ENCODE measurements at regions not wholly inside any gene's neighbourhood (a gene's known extent, or its start where the extent isn't known, plus 50 kb on each side); places are given as distances from the start of the nearest gene placed in this dataset.
"Not testable (repeated sequence)": the region's sequence is repeated elsewhere in the genome, so short reads cannot be mapped to it uniquely, and the experiment has no call there.

DNA sequence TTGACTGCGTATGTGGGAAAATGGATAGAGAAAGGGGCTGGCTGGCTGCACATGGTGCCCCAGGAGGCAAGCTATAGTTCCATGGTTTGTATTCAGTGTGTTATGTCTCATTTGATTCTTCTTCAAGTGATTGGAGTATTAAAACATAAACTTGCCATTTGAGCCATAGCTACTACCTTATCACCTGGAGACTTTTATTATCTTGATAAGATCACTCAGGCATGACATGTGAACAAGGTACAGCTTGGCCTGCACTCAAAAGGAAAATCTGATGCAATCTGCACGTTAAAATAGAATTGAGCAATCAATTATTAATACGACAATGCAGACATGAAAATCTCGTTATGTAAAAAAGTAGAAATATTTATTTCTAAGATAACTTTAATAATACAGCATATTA lies 116.9 kb downstream of the RND3 start:
- DNase-seq = no peak

GRCh38 chr2:150369862-150370261 lies 117.6 kb downstream of the RND3 start:
- DNase-seq = no peak

DNA sequence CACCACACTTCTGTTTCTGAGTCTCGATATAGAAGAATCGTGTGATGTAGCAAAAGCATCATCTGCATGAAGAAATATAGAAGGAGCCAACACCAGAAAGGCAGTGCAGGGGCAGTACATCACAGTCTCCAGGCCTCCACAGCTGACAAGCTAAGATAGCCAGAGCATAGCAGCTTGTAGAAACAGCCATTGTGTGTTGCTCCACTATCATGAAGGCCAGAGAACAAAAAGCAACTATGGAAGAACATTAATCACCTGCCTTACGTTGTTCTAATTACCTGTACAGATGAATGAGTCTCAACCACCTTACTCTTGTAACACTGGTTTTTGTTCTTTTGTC lies 129.0 kb downstream of the RND3 start:
- no peak for DNase-seq

DNA sequence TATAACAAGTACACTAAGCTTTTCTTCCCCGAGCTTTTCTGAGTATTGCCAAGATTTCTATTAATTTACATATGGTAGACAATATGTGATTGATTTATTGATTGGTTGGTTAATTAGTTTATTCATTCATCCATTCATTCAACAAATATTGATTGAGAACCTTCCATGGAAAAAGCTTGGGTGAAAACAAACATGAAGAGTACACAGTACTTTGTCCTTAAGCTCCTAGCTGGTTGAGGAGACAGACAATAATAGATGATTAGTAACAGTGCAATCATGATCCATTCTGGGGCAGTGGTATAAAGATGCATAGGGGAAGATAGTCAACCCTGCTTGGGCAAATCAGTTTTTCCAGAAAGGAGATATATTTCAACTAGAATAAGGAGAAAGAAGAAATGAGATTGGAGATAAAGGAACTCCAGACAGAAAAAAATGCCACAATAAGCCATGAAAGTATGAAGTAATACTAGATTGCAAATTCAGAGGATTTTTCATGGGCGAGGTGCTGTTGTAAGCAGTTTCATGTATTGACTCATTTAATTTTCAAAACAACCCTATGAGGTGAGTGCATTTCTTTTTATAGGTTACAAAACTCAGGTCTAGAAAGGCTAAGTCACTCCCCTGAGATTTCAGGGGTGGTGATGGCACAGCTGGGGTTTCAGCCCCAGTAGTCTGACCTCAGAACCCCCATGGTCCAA lies 129.5 kb downstream of the RND3 start:
- no peak for DNase-seq

DNA sequence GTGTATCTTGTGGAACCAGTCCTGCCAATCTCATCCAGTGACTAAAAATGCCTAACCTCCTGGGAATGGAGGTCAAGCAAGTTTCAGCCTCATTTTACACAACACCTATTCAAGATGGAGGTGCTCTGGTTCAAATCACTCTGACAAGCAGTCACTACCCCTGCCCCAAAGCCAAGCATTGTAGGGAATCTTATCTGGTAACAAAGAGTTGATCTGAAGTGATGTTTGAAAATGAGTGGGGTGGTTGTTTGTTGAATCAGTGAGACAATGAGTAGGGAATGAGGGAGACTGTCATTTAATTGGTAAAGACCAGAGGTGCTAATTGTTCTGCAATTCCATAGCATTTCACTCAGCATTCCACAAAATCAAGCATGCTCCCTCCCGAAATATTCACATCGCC lies 132.0 kb downstream of the RND3 start:
- no peak for DNase-seq

- no peak for DNase-seq
These were observed 134.1 kb downstream of the RND3 start for GRCh38 chr2:150353376-150353775.

DNA sequence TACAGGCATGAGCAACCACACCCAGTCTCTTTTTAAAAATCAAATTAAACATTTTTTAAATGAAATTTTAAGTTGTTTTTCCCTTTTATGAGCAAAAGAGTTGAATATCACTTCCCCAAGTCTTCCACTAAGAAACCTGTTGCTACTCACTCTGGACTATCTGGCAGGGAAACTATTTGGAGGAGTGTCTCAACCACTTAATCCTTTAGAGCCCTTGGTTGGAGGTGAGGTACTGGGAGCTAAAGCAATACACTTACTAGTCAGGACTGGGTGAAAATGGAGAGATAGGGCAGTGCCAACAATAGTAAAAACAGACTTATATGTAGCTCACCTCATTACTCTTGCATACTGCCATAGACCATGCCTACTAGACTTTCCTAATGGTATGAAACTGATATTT lies 135.5 kb downstream of the RND3 start:
- DNase-seq = no peak

DNA sequence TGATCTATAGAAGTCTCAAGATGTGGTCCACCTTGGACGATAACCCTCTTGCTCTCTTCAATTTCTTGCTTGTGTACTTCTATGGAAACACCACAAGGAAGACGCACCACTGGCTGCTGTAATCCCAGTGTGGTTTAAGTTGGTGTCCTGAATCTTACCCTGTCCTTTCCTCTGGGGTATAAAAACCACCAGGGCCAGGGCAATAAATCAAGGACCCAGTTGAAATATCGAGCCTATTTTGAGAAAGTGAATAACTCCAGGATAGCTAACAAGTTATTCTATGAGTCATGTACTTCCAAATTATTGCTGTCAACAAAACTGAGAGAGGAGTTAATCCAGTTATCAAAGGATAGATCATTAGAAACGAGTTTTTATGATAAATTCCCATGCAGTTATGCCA lies 137.0 kb downstream of the RND3 start:
- DNase-seq = no peak

- no peak for DNase-seq
These were observed 140.7 kb downstream of the RND3 start for GRCh38 chr2:150346806-150347205.

DNA sequence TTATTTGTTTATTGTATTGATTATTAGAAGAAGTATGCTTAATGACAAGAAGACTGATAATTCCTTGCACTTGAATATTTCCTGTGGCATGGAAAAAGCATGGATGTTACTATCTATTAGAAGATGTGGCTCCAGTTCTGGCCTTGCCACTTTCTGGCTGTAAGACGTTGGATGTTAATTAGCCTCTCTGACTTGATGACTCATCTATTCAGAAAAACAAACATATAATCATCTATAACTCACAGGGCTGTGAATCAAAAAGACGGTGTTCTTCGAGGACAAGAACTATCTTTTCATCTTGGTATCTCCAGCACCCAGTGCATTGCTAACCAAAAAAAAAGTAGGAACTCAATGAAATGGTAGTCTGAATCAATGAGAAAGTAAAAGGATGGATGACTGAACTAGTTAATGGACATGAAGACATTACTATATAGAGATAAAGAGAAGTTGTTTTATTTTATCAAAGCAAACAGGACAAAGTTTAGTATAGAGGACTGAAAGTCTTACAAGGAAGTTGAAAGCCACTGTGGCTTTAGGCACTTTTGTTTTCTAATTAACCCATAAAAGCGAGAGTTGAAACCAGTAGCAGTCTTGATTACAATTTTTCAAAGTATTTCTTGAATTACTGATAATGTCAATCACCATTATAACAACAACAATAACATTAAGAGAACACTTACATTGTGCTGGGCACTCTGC lies 145.3 kb downstream of the RND3 start:
- no peak for DNase-seq

GRCh38 chr2:150339951-150340350 lies 147.5 kb downstream of the RND3 start:
- peak; percentile 86 for DNase-seq

DNA sequence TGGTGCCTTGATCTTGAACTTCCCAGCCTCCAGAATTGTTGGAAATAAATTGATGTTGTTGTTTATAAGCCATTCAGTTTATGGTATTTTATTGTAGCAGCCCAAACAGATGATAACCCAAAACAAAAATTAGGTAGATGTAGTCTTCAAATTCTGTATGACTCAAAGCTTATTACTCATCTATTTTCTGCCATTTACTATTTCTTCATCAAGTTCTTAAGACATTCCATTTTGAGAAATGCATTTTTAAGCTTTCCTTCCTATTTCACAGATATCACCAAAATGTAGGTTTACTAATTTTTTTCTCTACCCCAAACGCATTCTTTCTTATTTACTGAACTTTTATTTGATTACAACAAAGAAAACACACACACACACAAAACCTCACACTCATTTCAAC lies 148.2 kb downstream of the RND3 start:
- DNase-seq = no peak

GRCh38 chr2:150335596-150335995 lies 151.9 kb downstream of the RND3 start:
- DNase-seq = no peak

DNA sequence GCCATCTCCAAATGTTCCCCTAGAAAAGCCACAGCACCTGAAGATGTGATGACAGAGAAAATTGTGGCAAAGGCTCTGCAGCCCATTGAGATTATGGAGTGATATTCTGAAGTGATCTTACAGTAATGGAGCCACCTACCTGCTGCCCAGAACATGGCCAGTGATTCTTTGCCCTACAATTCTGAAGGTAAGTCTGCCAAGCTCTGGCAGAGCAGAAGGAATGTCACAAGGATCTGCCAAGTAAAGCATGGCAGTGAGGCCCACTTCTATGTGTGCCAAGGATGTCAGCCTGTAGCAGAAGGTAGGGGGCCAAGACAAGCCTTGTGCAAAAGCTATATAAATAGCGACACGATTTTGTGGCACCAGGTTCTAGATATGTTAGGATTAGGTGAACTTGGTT lies 155.1 kb downstream of the RND3 start:
- DNase-seq = peak; percentile 84

DNA sequence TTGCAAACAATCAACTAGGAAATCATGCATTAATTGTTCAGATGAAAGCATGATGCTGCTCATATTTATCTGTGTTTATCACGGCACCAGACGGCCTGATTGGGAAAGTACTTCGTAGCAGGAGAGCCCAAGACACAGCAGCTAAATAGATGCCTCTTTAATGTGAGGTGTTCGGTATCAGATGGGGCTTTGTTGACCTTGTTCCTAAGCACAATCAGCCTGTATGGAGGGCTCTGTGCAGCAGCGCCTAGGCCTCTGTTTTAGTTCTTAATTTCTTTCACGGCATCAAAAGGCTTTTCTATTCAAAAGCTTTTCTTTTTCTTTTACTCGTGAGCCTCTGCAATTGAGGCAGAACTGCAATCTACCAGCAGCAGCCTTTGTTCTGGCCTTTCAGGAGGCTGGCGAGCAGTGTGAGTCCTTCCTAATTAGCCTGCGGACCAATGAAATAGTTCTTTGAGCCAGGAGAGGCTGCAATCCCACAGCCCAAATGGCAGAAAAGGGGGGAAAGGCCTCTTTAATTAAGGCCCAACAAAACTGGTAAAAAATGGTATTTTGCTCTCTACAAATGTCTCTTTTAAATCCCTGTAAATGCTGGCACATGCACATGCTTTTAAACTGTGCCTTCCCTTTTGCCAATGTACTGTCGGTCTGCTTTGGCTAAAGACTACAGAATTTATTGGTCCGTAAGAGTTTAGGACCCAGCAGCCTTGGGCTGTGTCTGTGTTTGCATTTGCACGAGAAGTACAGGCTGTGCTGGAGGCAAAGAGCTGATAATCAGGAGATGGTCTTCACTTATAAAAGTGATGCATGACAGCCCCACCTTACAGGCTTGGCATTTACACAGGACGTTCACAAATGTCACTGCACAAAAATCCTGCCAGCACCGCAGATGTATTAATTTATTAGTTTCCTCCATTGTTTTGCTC lies 159.6 kb downstream of the RND3 start:
- DNase-seq = peak; percentile 42

DNA sequence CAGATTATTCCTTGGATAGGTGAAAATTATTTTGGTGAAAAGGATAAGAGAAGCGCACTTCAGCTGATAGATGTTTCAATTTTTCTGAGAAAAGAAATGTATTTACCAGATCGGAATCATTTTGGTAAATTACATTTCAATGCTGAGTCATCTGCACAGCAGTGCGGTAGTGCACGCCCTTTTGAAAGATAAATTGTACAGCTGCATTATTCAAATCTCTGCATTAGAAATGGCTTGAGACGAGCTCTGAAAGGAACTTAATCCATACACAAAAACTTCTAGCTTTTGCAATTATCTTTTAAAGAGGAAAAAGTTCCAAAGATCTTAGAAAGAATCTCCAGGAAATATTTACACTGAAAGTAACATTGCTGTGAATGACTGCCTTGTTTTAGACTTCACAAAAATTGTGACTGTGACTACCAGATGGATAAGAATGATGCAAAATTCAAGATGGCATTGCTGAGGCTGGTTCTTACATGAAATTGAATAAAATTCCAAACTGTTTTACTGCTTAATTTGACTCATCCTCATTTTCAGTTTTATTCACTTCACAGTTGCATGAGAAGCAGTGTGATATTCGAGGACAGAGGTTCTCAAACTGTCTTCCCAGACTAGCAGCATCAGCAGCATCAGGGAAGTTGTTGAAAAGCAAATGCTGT lies 161.7 kb downstream of the RND3 start:
- no peak for DNase-seq

GRCh38 chr2:150323071-150323470 lies 164.4 kb downstream of the RND3 start:
- DNase-seq = not testable (repeated sequence)

- no peak for DNase-seq
These were observed 166.9 kb downstream of the RND3 start for GRCh38 chr2:150320608-150321007.

GRCh38 chr2:150319658-150320555 lies 167.6 kb downstream of the RND3 start:
- no peak for DNase-seq

- DNase-seq = no peak
These were observed 168.4 kb downstream of the RND3 start for GRCh38 chr2:150319085-150319484.

DNA sequence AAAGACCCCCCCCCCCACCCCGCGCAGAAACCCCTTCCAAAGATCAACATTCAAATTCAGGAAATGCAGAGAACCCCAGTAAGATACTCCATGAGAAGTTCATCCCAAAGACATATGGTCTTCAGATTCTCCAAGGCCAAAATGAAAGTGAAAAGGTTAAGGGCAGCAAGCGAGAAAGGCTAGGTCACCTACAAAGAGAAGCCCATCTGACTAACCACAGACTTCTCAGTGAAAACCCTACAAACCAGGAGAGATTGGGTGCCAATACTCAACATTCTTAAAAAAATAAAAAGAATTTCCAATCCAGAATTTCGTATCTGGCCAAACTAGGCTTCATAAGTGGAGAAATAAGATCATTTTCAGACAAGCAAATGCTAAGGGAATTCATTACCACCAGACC lies 175.2 kb downstream of the RND3 start:
- DNase-seq = no peak

Data from NCI-H446 treated with DMSO at 0.1 percent for 48 hours (cell line).